KMS-11 (cell line): ENCODE measurements at regions not wholly inside any gene's neighbourhood (a gene's known extent, or its start where the extent isn't known, plus 50 kb on each side); places are given as distances from the start of the nearest gene placed in this dataset.

Experiments
- H2AFZ ChIP-seq: fragments of 200-600 bp; sonication (generic); 2 replicates; pipeline ENCODE4 v1.6.1; 2016; ENCODE audit warnings: antibody characterized with exemption, mixed run types, low read depth
- H3K27ac ChIP-seq: fragments of 200-600 bp; sonication (generic); 2 replicates; pipeline ENCODE4 v1.6.1; 2016; ENCODE audit warnings: mild to moderate bottlenecking, mixed run types
- H3K27me3 ChIP-seq: fragments of 200-600 bp; sonication (generic); 2 replicates; pipeline ENCODE4 v1.6.1; 2017; ENCODE audit warnings: mild to moderate bottlenecking, low read depth, mixed run types, moderate library complexity; ENCODE audit not compliant: insufficient read depth
- H3K36me3 ChIP-seq: fragments of 200-600 bp; sonication (generic); 2 replicates; pipeline ENCODE4 v1.6.1; 2017; ENCODE audit warnings: mild to moderate bottlenecking, mixed run types; ENCODE audit not compliant: insufficient read depth
- H3K4me1 ChIP-seq: fragments of 200-600 bp; sonication (generic); 2 replicates; pipeline ENCODE4 v1.6.1; 2016; ENCODE audit warnings: mild to moderate bottlenecking, low read depth, mixed run types; ENCODE audit not compliant: poor library complexity, severe bottlenecking
- H3K4me2 ChIP-seq: fragments of 200-600 bp; sonication (generic); 2 replicates; pipeline ENCODE4 v1.7.0; 2016; ENCODE audit warnings: mild to moderate bottlenecking, mixed run types
- H3K4me3 ChIP-seq: fragments of 200-600 bp; sonication (generic); IDR thresholded peaks from 2 replicates; pipeline ENCODE4 v1.6.1; 2017; ENCODE audit warnings: low read depth, low read length, mixed read lengths; ENCODE audit not compliant: insufficient read depth
- H3K79me2 ChIP-seq: fragments of 200-600 bp; sonication (generic); 2 replicates; pipeline ENCODE4 v1.6.1; 2016; ENCODE audit warnings: low read depth, mixed run types; ENCODE audit not compliant: insufficient read depth
- H3K9ac ChIP-seq: fragments of 200-600 bp; sonication (generic); 2 replicates; pipeline ENCODE4 v1.6.1; 2016; ENCODE audit warnings: mild to moderate bottlenecking, mixed run types
- H4K20me1 ChIP-seq: fragments of 200-600 bp; sonication (generic); 2 replicates; pipeline ENCODE4 v1.6.1; 2016; ENCODE audit warnings: mild to moderate bottlenecking, mixed run types; ENCODE audit not compliant: insufficient read depth
- TF ChIP-seq, protein P1 (sequence below): fragments of 200-600 bp; sonication (generic); conservative IDR thresholded peaks from 2 replicates; pipeline ENCODE4 v1.6.1; 2017; ENCODE audit warnings: low read depth, mild to moderate bottlenecking, antibody characterized with exemption, low read length, moderate library complexity, mixed read lengths

DNA sequence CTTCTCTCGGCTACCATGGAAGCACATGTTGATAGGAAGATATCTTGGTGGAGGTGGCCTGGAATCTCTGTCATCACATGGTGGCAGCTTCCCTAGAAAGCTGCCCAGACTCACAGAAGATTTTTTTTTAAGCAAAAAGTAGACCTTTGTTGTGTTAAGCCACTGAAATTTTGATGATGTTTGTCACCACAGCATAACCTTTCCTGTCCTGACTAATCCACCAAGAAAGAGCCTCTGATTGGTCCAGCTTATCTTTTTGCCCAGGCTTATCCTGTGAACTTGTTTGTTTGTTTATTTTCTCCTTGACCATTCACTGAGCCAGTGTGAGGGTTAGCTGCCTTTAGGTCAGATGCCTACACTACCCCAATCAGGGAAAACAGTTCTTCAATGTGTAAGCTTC lies 96.5 kb upstream of the LHX1 start:
- Histone ChIP-seq H3K36me3 (no peaks in the 10 kb centered on the region), H3K79me2 (no peaks in the 10 kb centered on the region), H3K4me1 (no peaks in the 10 kb centered on the region), H4K20me1 (no peaks in the 10 kb centered on the region), H3K27ac (no peak overlapping the region), H2AFZ (no peak overlapping the region), H3K27me3 (no peaks in the 10 kb centered on the region), H3K9ac (no peak overlapping the region), H3K4me3 (no peak overlapping the region), H3K4me2 (no peak overlapping the region)
- TF ChIP-seq, protein P1, sequence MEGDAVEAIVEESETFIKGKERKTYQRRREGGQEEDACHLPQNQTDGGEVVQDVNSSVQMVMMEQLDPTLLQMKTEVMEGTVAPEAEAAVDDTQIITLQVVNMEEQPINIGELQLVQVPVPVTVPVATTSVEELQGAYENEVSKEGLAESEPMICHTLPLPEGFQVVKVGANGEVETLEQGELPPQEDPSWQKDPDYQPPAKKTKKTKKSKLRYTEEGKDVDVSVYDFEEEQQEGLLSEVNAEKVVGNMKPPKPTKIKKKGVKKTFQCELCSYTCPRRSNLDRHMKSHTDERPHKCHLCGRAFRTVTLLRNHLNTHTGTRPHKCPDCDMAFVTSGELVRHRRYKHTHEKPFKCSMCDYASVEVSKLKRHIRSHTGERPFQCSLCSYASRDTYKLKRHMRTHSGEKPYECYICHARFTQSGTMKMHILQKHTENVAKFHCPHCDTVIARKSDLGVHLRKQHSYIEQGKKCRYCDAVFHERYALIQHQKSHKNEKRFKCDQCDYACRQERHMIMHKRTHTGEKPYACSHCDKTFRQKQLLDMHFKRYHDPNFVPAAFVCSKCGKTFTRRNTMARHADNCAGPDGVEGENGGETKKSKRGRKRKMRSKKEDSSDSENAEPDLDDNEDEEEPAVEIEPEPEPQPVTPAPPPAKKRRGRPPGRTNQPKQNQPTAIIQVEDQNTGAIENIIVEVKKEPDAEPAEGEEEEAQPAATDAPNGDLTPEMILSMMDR: no peak

DNA sequence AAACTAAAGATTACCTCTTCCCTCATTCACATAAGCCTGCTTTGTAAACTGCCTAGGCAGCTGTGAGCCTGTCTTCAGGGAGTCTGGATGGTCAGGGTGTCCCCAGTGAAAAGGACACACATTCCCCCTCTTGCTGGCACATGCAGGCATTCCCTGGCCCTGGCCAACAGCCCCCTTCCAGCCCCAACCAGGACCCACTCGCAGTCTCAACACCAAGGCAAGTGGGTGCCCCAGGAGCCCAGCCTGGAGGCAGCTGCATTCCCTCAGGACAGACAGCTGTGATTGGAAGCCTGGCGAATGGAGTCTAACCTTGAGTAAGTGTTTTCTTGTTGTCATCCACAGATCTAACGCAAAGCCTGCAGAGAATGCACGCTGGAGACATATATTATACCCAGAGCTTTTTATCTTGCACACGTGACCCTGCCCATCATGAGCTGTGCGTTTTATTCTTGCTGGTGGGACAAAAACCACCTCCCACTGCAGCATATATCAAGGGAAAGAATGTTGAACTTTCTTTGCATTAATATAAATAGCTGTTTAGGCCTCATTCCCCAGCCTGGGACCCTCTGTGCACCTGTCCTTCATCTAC lies 95.0 kb upstream of the LHX1 start:
- Histone ChIP-seq H3K4me1 (no peaks in the 10 kb centered on the region), H3K4me3 (no peak overlapping the region), H3K4me2 (no peak overlapping the region), H2AFZ (no peak overlapping the region), H3K79me2 (no peaks in the 10 kb centered on the region), H3K9ac (no peak overlapping the region), H3K27me3 (no peaks in the 10 kb centered on the region), H4K20me1 (no peaks in the 10 kb centered on the region), H3K27ac (no peak overlapping the region), H3K36me3 (no peaks in the 10 kb centered on the region)
- TF ChIP-seq, protein P1: no peak

DNA sequence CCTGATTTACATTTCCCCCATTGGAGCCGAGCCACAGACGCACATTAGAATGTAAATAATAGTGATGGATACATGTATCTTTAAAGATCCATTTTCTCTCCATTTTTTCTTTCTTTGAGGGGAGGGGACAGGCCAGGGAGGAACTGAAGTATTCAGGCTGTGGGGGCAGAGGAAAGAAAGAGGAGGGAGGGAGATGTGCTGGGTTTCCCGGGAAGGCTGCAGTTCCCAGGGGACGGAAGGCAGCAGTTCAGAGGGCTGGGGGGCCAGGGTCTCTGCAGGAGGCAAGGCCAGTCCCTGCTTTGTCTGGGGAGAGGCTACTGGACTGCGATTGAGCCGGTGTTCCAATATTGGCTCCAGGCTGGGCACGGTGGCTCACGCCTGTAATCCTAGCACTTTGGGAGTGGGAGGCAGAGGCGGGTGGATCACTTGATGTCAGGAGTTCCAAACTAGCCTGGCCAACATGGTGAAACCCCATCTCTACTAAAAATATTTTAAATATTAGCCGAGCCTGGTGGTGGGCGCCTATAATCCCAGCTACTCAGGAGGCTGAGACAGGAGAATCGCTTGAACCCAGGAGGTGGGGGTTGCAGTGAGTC lies 94.2 kb upstream of the LHX1 start:
- Histone ChIP-seq H3K4me1 (no peaks in the 10 kb centered on the region), H3K9ac (no peak overlapping the region), H2AFZ (no peak overlapping the region), H4K20me1 (no peaks in the 10 kb centered on the region), H3K79me2 (no peaks in the 10 kb centered on the region), H3K27ac (no peak overlapping the region), H3K4me2 (no peak overlapping the region), H3K36me3 (no peaks in the 10 kb centered on the region), H3K4me3 (no peak overlapping the region), H3K27me3 (no peaks in the 10 kb centered on the region)
- TF ChIP-seq, protein P1: no peak

DNA sequence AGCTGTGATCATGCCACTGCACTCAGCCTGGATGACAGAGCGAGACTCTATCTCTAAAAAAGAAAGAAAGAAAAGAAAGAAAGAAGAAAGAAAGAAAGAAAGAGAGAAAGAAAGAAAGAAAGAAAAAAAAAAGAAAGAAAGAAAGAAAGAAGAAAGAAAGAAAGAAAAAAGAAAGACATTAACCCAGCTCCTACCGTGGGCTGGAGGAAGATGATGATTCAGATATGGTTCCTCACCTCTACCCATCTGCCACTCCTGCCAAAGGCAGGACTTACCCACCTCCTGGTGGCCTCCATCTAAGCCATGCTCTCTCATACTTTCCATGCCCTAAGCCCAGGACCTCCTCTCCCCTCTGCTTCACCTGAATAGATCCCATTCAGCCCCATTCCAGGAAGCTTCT lies 93.3 kb upstream of the LHX1 start:
- H3K4me3 ChIP-seq: no peak overlapping the region
- no peaks in the 10 kb centered on the region for H3K27me3 ChIP-seq
- no peaks in the 10 kb centered on the region for H3K4me1 ChIP-seq
- H4K20me1 ChIP-seq: no peaks in the 10 kb centered on the region
- no peak overlapping the region for H3K27ac ChIP-seq
- H3K9ac ChIP-seq: no peak overlapping the region
- H3K36me3 ChIP-seq: no peaks in the 10 kb centered on the region
- TF ChIP-seq, protein P1: no peak
- no peak overlapping the region for H2AFZ ChIP-seq
- H3K4me2 ChIP-seq: no peak overlapping the region
- no peaks in the 10 kb centered on the region for H3K79me2 ChIP-seq
